WTC11 (cell line): ENCODE measurements at regions not wholly inside any gene's neighbourhood (a gene's known extent, or its start where the extent isn't known, plus 50 kb on each side); places are given as distances from the start of the nearest gene placed in this dataset.

ENCODE experiments used
- ATF1 ChIP-seq: sonication (generic); formaldehyde crosslinking; IDR thresholded peaks from 2 replicates; pipeline ENCODE4 v1.8.1; 2023; ENCODE audit warnings: mild to moderate bottlenecking, moderate library complexity, missing genetic modification reagents
- CREB1 ChIP-seq: sonication (generic); formaldehyde crosslinking; IDR thresholded peaks from 2 replicates; pipeline ENCODE4 v1.8.0; 2023; ENCODE audit warnings: mild to moderate bottlenecking, missing genetic modification reagents
- CTCF ChIP-seq: fragments of 200-600 bp; IDR thresholded peaks from 2 replicates; pipeline ENCODE4 v1.8.0; 2022; ENCODE audit warnings: antibody characterized with exemption
- FOXK1 ChIP-seq: sonication (generic); formaldehyde crosslinking; IDR thresholded peaks from 2 replicates; pipeline ENCODE4 v1.8.0; 2022; ENCODE audit warnings: mild to moderate bottlenecking, moderate library complexity, missing genetic modification reagents
- JUN ChIP-seq: sonication (generic); formaldehyde crosslinking; IDR thresholded peaks from 2 replicates; pipeline ENCODE4 v1.8.0; 2023; ENCODE audit warnings: mild to moderate bottlenecking, missing genetic modification reagents
- KAT7 ChIP-seq: sonication (generic); formaldehyde crosslinking; IDR thresholded peaks from 2 replicates; pipeline ENCODE4 v1.8.1; 2023; ENCODE audit warnings: missing genetic modification reagents, mild to moderate bottlenecking, borderline replicate concordance
- MXD4 ChIP-seq: fragments of 250-450 bp; sonication (Bioruptor Pico); IDR thresholded peaks from 2 replicates; pipeline ENCODE4 v1.8.0; 2021; ENCODE audit warnings: mild to moderate bottlenecking, moderate library complexity, borderline replicate concordance
- PRRX2 ChIP-seq: fragments of 250-450 bp; sonication (Bioruptor Pico); IDR thresholded peaks from 2 replicates; pipeline ENCODE4 v1.8.0; 2021; ENCODE audit warnings: mild to moderate bottlenecking
- TF ChIP-seq, protein P1 (sequence below): sonication (generic); formaldehyde crosslinking; IDR thresholded peaks from 2 replicates; pipeline ENCODE4 v1.8.0; 2022; ENCODE audit warnings: mild to moderate bottlenecking, missing genetic modification reagents
- TF ChIP-seq, protein P2 (sequence below): sonication (generic); formaldehyde crosslinking; IDR thresholded peaks from 2 replicates; pipeline ENCODE4 v1.8.1; 2022; ENCODE audit warnings: missing genetic modification reagents, borderline replicate concordance

DNA sequence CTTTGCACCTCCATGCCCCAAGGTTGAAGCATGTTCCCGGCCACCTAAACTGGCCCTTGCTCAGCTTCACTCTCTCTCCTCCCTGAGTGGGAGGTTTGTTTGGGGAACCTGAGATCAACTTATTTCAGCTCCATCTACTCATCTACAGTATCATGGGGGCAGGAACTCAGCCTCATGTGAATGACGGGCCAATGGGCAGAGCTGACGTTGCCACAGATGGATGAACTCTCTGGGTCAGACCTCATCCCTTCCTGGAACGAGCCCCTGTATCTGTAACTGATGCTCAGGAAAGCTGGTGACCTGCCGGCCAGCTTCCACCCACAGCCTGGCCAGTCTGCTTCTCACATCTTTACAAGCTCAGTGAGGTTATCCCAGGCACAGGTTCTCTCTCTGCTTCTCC, 369.6 kb downstream of the IRX2 start:
- TF ChIP-seq MXD4 (CRISPR knock-in tag) (no peak), CTCF (no peak), ATF1 (CRISPR knock-in tag) (no peak), KAT7 (no peak), CREB1 (no peak), FOXK1 (CRISPR knock-in tag) (no peak), JUN (CRISPR knock-in tag) (no peak), PRRX2 (CRISPR knock-in tag) (no peak)
- TF ChIP-seq, protein P1, sequence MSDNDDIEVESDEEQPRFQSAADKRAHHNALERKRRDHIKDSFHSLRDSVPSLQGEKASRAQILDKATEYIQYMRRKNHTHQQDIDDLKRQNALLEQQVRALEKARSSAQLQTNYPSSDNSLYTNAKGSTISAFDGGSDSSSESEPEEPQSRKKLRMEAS: no peak
- TF ChIP-seq, protein P2, sequence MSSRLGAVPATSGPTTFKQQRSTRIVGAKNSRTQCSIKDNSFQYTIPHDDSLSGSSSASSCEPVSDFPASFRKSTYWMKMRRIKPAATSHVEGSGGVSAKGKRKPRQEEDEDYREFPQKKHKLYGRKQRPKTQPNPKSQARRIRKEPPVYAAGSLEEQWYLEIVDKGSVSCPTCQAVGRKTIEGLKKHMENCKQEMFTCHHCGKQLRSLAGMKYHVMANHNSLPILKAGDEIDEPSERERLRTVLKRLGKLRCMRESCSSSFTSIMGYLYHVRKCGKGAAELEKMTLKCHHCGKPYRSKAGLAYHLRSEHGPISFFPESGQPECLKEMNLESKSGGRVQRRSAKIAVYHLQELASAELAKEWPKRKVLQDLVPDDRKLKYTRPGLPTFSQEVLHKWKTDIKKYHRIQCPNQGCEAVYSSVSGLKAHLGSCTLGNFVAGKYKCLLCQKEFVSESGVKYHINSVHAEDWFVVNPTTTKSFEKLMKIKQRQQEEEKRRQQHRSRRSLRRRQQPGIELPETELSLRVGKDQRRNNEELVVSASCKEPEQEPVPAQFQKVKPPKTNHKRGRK (CRISPR knock-in tag): no peak
